ENCODE measurements at regions not wholly inside any gene's neighbourhood (a gene's known extent, or its start where the extent isn't known, plus 50 kb on each side); places are given as distances from the start of the nearest gene placed in this dataset.

GRCh38 chr3:22245811-22246583 lies 495.0 kb upstream of the ZNF385D start:
- no peaks in the 10 kb centered on the region for H3K9me3 ChIP-seq (ENCODE audit: control insufficient read depth, low read depth, low read length)
- TF ChIP-seq CTCF (conservative IDR thresholded peaks at IDR 0.05) = no peak
- H3K27ac Mint-ChIP-seq = no peak overlapping the region; a peak in 1 of 7 replicates

More at GRCh38 chr3:22245811-22246583, 495.0 kb upstream of the ZNF385D start:
- no peaks in the 10 kb centered on the region for H3K4me1 ChIP-seq (ENCODE audit: insufficient read depth, low read length)
- no peak for DNase-seq
- no peak overlapping the region for H3K27ac ChIP-seq (ENCODE audit: insufficient read length, low read depth, low read length)
- H4K8ac ChIP-seq (replicated peaks; ENCODE audit: insufficient read length, low read depth, low read length) = no peak overlapping the region
- H3K23me2 ChIP-seq (ENCODE audit: insufficient read length, low read depth, low read length, poor library complexity, severe bottlenecking) = no peaks in the 10 kb centered on the region
- H3K79me2 ChIP-seq (ENCODE audit: insufficient read depth, low read length) = no peaks in the 10 kb centered on the region
- H3K4me2 ChIP-seq (ENCODE audit: insufficient read depth, insufficient read length, low read length) = no peak overlapping the region
- H2BK5ac ChIP-seq (ENCODE audit: insufficient read length, low read length) = no peak overlapping the region
- H3K4me1 Mint-ChIP-seq = 0 out of 4 replicates have a peak, but pooled peaks cover 0 to 2% of the 10 kb centered on the region in 2 experiments
- H3K23ac ChIP-seq (ENCODE audit: insufficient read length, low read depth, low read length) = no peak overlapping the region
- no CpG with 5 or more reads among the region's 3 CpGs for WGBS (ENCODE audit: extremely low coverage, insufficient read length, low lambda C conversion rate)
- H2AK5ac ChIP-seq (ENCODE audit: insufficient read length, low read length) = no peak overlapping the region
- no peaks in the 10 kb centered on the region for H3K27me3 ChIP-seq (ENCODE audit: insufficient read depth, low read length)
- no peak overlapping the region for H4K5ac ChIP-seq (ENCODE audit: insufficient read length, low read depth, low read length)
- no peak overlapping the region for H3K4me3 Mint-ChIP-seq
- H3K56ac ChIP-seq (ENCODE audit: insufficient read length, low read depth, low read length) = no peak overlapping the region
- no peak overlapping the region for H3K9ac ChIP-seq (ENCODE audit: extremely low read depth, insufficient read length, low read length)
- H2BK20ac ChIP-seq (ENCODE audit: low read depth, low read length, poor library complexity, severe bottlenecking) = no peak overlapping the region
- H4K91ac ChIP-seq (ENCODE audit: insufficient read length, low read depth, low read length) = no peak overlapping the region
- H3K27me3 Mint-ChIP-seq (ENCODE audit: low read depth) = no peaks in the 10 kb centered on the region
- H2BK12ac ChIP-seq (ENCODE audit: insufficient read length, low read depth, low read length) = no peak overlapping the region
- no peak overlapping the region for H2BK15ac ChIP-seq (ENCODE audit: low read depth, low read length)
- no peak overlapping the region for H2AFZ ChIP-seq (ENCODE audit: low read length)
- H3K18ac ChIP-seq (ENCODE audit: insufficient read length, low read depth, low read length) = no peak overlapping the region
- no peaks in the 10 kb centered on the region for H4K20me1 ChIP-seq (ENCODE audit: control insufficient read depth, insufficient read depth, insufficient read length)
- no peaks in the 10 kb centered on the region for H3K36me3 Mint-ChIP-seq (ENCODE audit: insufficient read depth in 1 of 3, low read depth in 3 of 3)
- H3K79me1 ChIP-seq (ENCODE audit: insufficient read depth, low read depth, low read length, poor library complexity, severe bottlenecking) = no peaks in the 10 kb centered on the region
- H3T11ph ChIP-seq (ENCODE audit: low read length) = no peak overlapping the region
- no peak overlapping the region for H2BK120ac ChIP-seq (ENCODE audit: low read depth, low read length, poor library complexity, severe bottlenecking)
- no peaks in the 10 kb centered on the region for H3K9me3 Mint-ChIP-seq
- no peak overlapping the region for H3K4ac ChIP-seq (ENCODE audit: low read depth, low read length)
- H3K14ac ChIP-seq (ENCODE audit: insufficient read depth, low read length) = no peak overlapping the region
